ENCODE measurements at regions not wholly inside any gene's neighbourhood (a gene's known extent, or its start where the extent isn't known, plus 50 kb on each side); places are given as distances from the start of the nearest gene placed in this dataset.

- Histone ChIP-seq H3K27ac (no peak overlapping the region), H3K9me3 (ENCODE audit: low read depth) (no peaks in the 10 kb centered on the region), H3K27me3 (no peaks in the 10 kb centered on the region), H3K4me3 (no peak overlapping the region), H3K36me3 (no peaks in the 10 kb centered on the region), H3K4me1 (ENCODE audit: low read depth) (no peaks in the 10 kb centered on the region)
- TF ChIP-seq CTCF (IDR thresholded peaks at IDR 0.05; ENCODE audit: low read depth, low read length) = no peak
- peak in 1 of 2 donors; percentile 29 for DNase-seq (ENCODE audit: low read depth in 1 of 2, low spot score in 1 of 2)
Observed at GRCh38 chr4:108240366-108240765, 71.6 kb upstream of the LEF1 start.

GRCh38 chr4:108237693-108238092, 69.0 kb upstream of the LEF1 start:
- H3K9me3 ChIP-seq (ENCODE audit: low read depth) = no peaks in the 10 kb centered on the region

DNA sequence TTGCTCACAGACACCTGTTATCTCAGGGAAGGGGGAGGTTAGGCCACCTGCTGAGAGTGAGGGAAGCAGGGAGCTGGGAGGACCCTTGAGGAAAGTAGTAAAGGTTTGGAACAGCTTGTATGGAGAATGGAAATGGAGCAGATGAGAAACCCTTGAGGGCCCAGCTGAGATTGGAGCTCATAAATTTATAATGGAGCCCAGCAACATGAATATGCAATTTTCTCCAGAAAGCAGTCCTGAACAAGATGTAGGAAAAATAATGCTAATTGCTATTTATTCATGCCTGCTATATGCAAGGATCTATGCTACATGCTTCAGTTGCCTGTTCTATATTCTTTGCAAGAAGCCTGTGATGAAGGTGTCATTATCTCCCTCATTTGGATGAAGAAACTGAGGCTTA, 67.5 kb upstream of the LEF1 start:
- Histone ChIP-seq H3K27ac (no peak overlapping the region), H3K27me3 (no peaks in the 10 kb centered on the region), H3K4me1 (ENCODE audit: low read depth) (no peaks in the 10 kb centered on the region), H3K4me3 (no peak overlapping the region), H3K36me3 (no peaks in the 10 kb centered on the region), H3K9me3 (ENCODE audit: low read depth) (no peaks in the 10 kb centered on the region)
- no peak for TF ChIP-seq CTCF (IDR thresholded peaks at IDR 0.05; ENCODE audit: low read depth, low read length)
- no peak for DNase-seq (ENCODE audit: low read depth in 1 of 2, low spot score in 1 of 2)

More at GRCh38 chr4:108237693-108238092, 69.0 kb upstream of the LEF1 start:
- no peak overlapping the region for H3K4me3 ChIP-seq
- no peak overlapping the region for H3K27ac ChIP-seq
- no peaks in the 10 kb centered on the region for H3K27me3 ChIP-seq
- no peaks in the 10 kb centered on the region for H3K36me3 ChIP-seq
- no peak for TF ChIP-seq CTCF (IDR thresholded peaks at IDR 0.05; ENCODE audit: low read depth, low read length)
- H3K4me1 ChIP-seq (ENCODE audit: low read depth) = no peaks in the 10 kb centered on the region
- DNase-seq (ENCODE audit: low read depth in 1 of 2, low spot score in 1 of 2) = no peak

DNA sequence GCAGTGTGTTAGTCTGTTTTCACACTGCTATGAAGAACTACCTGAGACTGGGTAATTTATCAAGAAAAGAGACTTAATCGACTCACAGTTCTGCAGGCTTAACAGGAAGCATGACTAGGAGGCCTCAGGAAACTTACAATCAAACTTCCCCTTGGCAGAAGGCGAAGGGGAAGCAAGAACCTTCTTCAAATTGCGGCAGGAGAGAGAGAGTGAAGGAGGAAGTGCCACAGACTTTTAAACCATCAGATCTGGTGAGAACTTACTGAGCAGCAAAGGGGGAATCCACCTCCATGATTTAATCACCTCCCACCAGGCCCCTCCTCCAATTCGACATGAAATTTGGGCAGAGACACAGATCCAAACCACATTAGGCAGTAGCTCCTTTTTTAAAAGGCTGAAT, 59.2 kb upstream of the LEF1 start:
- Histone ChIP-seq H3K36me3 (no peaks in the 10 kb centered on the region), H3K9me3 (ENCODE audit: low read depth) (no peaks in the 10 kb centered on the region), H3K27me3 (no peaks in the 10 kb centered on the region), H3K27ac (no peak overlapping the region), H3K4me3 (no peak overlapping the region), H3K4me1 (ENCODE audit: low read depth) (peaks cover 24% of the 10 kb centered on the region)
- TF ChIP-seq CTCF (IDR thresholded peaks at IDR 0.05; ENCODE audit: low read depth, low read length) = no peak
- no peak for DNase-seq (ENCODE audit: low read depth in 1 of 2, low spot score in 1 of 2)

GRCh38 chr4:108224611-108225053, 55.9 kb upstream of the LEF1 start:
- Histone ChIP-seq H3K4me1 (ENCODE audit: low read depth) (peaks cover 27% of the 10 kb centered on the region), H3K36me3 (no peaks in the 10 kb centered on the region), H3K27ac (peak overlapping the region; percentile 93), H3K9me3 (ENCODE audit: low read depth) (no peaks in the 10 kb centered on the region), H3K4me3 (no peak overlapping the region), H3K27me3 (no peaks in the 10 kb centered on the region)
- no peak for TF ChIP-seq CTCF (IDR thresholded peaks at IDR 0.05; ENCODE audit: low read depth, low read length)
- peak; percentile 62 to 75 for DNase-seq (ENCODE audit: low read depth in 1 of 2, low spot score in 1 of 2)

GRCh38 chr4:108223313-108223712, 54.6 kb upstream of the LEF1 start:
- no peak overlapping the region for H3K27ac ChIP-seq
- DNase-seq (ENCODE audit: low read depth in 1 of 2, low spot score in 1 of 2) = no peak
- no peaks in the 10 kb centered on the region for H3K36me3 ChIP-seq
- no peak for TF ChIP-seq CTCF (IDR thresholded peaks at IDR 0.05; ENCODE audit: low read depth, low read length)
- no peaks in the 10 kb centered on the region for H3K9me3 ChIP-seq (ENCODE audit: low read depth)
- peaks cover 27% of the 10 kb centered on the region for H3K4me1 ChIP-seq (ENCODE audit: low read depth)
- H3K27me3 ChIP-seq = no peaks in the 10 kb centered on the region
- no peak overlapping the region for H3K4me3 ChIP-seq

Measured in cardiac muscle cell (in vitro differentiated cells and primary cell).